CD14-positive monocyte (primary cell): ENCODE measurements at regions not wholly inside any gene's neighbourhood (a gene's known extent, or its start where the extent isn't known, plus 50 kb on each side); places are given as distances from the start of the nearest gene placed in this dataset.

Experiments used
- DNase-seq, 3 donors: peaks; one replicate each; pipeline ENCODE4 v3.0.0-alpha.2; 2011 to 2022
- H2AFZ ChIP-seq: 2 replicates; pipeline ENCODE4 v1.6.0; 2012; ENCODE audit warnings: mild to moderate bottlenecking, low read depth, low read length, inconsistent platforms; ENCODE audit not compliant: insufficient read depth, poor library complexity, severe bottlenecking
- H3K27ac ChIP-seq, 2 donors: 1 replicate in 1 of 2; 2 replicates in 1 of 2; pipeline ENCODE4 v1.5.1; 2012 to 2013; ENCODE audit warnings: low read length in 2 of 2, control low read depth in 1 of 2, inconsistent platforms in 1 of 2, low read depth in 1 of 2, mild to moderate bottlenecking in 1 of 2
- H3K27me3 ChIP-seq, 2 donors: one replicate each; pipeline versions ENCODE4 v1.6.0 to v1.6.1; 2011 to 2013; ENCODE audit warnings: low read length in 2 of 2; ENCODE audit not compliant: control insufficient read depth in 2 of 2, insufficient read depth in 2 of 2
- H3K36me3 ChIP-seq, 2 donors: replicated peaks in 1 of 2; 1 replicate in 1 of 2; 2 replicates in 1 of 2; pipeline versions ENCODE4 v1.5.1 to v1.6.1; 2012 to 2013; ENCODE audit warnings: low read length in 2 of 2, control low read depth in 1 of 2, inconsistent platforms in 1 of 2, mild to moderate bottlenecking in 1 of 2; ENCODE audit not compliant: insufficient read depth in 2 of 2, control insufficient read depth in 1 of 2
- H3K4me1 ChIP-seq, 2 donors: 1 replicate in 1 of 2; 2 replicates in 1 of 2; pipeline versions ENCODE4 v1.5.1 to v1.6.1; 2012 to 2013; ENCODE audit warnings: low read length in 2 of 2, control low read depth in 1 of 2, inconsistent platforms in 1 of 2, mild to moderate bottlenecking in 1 of 2, moderate library complexity in 1 of 2; ENCODE audit not compliant: insufficient read depth in 2 of 2, control insufficient read depth in 1 of 2
- H3K4me2 ChIP-seq: replicated peaks from 2 replicates; pipeline ENCODE3; 2012; ENCODE audit warnings: low read length, moderate library complexity, mild to moderate bottlenecking; ENCODE audit not compliant: poor library complexity, severe bottlenecking; ENCODE audit errors: extremely low read depth
- H3K4me3 ChIP-seq, 3 experiments: fragments of 200-600 bp in 1 of 3; sonication (generic) in 1 of 3; replicated peaks in 1 of 3; 1 replicate in 2 of 3; 2 replicates in 1 of 3; pipeline ENCODE4 v1.5.1; 2011 to 2013; ENCODE audit warnings: low read length in 3 of 3, mild to moderate bottlenecking in 3 of 3, control low read depth in 2 of 3, low read depth in 2 of 3, inconsistent platforms in 1 of 3, moderate library complexity in 1 of 3
- H3K79me2 ChIP-seq: 2 replicates; pipeline ENCODE4 v1.6.0; 2012; ENCODE audit warnings: mild to moderate bottlenecking, control low read depth, inconsistent platforms, low read length, moderate library complexity; ENCODE audit not compliant: insufficient read depth
- H3K9ac ChIP-seq: 2 replicates; pipeline ENCODE4 v1.6.0; 2017; ENCODE audit warnings: low read length, mild to moderate bottlenecking; ENCODE audit not compliant: insufficient read depth, poor library complexity, severe bottlenecking
- H3K9me3 ChIP-seq, 2 donors: replicated peaks in 1 of 2; 1 replicate in 1 of 2; 2 replicates in 1 of 2; pipeline versions ENCODE4 v1.5.1 to v1.6.1; 2012 to 2013; ENCODE audit warnings: low read length in 2 of 2, control low read depth in 1 of 2; ENCODE audit not compliant: control insufficient read depth in 1 of 2, insufficient read depth in 1 of 2
- H4K20me1 ChIP-seq: 2 replicates; pipeline ENCODE4 v1.6.0; 2012; ENCODE audit warnings: mild to moderate bottlenecking, low read length, control low read depth, moderate library complexity; ENCODE audit not compliant: insufficient read depth
- H3K27ac Mint-ChIP-seq, 7 donors: one replicate each; pipeline ENCODE4 v1.8.0; 2020; ENCODE audit warnings: mild to moderate bottlenecking in 7 of 7, mixed read lengths in 7 of 7, moderate library complexity in 6 of 7, inconsistent platforms in 2 of 7
- H3K27me3 Mint-ChIP-seq, 3 donors: one replicate each; pipeline ENCODE4 v1.8.0; 2021 to 2022; ENCODE audit warnings: low read depth in 3 of 3, mild to moderate bottlenecking in 3 of 3, mixed read lengths in 3 of 3, moderate library complexity in 3 of 3, inconsistent platforms in 1 of 3
- H3K36me3 Mint-ChIP-seq, 2 donors: one replicate each; pipeline ENCODE4 v1.8.0; 2020; ENCODE audit warnings: mixed read lengths in 2 of 2, inconsistent platforms in 1 of 2, mild to moderate bottlenecking in 1 of 2
- H3K4me1 Mint-ChIP-seq: one replicate; pipeline ENCODE4 v1.8.0; 2020; ENCODE audit warnings: mild to moderate bottlenecking, mixed read lengths
- H3K4me3 Mint-ChIP-seq, 2 donors: one replicate each; pipeline ENCODE4 v1.8.0; 2020; ENCODE audit warnings: mild to moderate bottlenecking in 2 of 2, mixed read lengths in 2 of 2, moderate library complexity in 1 of 2
- H3K9me3 Mint-ChIP-seq, 7 donors: one replicate each; pipeline ENCODE4 v1.8.0; 2020 to 2022; ENCODE audit warnings: mixed read lengths in 7 of 7, mild to moderate bottlenecking in 6 of 7, moderate library complexity in 6 of 7, inconsistent platforms in 2 of 7
- WGBS: methylation state at CpG from one replicate; pipeline ENCODE4 v1.1.5; 2013; ENCODE audit warnings: missing lambda C conversion rate; ENCODE audit not compliant: insufficient coverage; 5-methylcytosine and 5-hydroxymethylcytosine counted together
- intact Hi-C, 2 donors: fragments of 100-400 bp; cut with micrococcal nuclease; formaldehyde crosslinking; loops; one replicate each; pipeline versions ENCODE4 v1.15.0 to v1.15.1; 2023
- TF ChIP-seq, protein P1 (sequence below): fragments of 200-600 bp; IDR thresholded peaks from one replicate; pipeline ENCODE4 v1.8.0; 2022; ENCODE audit warnings: antibody characterized with exemption, mild to moderate bottlenecking

DNA sequence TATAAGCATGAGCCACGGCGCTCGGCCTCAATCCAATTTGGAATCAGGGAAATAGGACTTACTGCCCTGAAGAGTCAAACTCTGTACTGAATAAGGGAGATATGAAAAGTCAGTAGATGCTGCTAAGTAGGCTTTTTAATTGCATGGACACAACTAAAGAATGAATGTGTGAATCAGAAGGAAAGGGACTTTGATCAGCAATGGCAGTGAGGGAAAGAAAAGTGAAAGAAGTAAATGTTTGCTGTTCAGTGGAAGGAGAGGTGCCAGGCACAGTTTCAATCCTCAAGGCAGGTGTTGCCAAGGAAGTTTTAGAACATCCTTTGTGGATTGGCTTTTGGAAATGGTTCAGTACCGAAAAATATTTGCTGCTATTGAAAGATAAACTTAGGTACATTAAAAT lies 62.2 kb upstream of the GCM1 start:
- H3K4me3 Mint-ChIP-seq = no peak overlapping the region
- H3K27ac Mint-ChIP-seq = no peak overlapping the region
- no peak overlapping the region for H3K27ac ChIP-seq
- 91% methylated on average over 4 of the region's 4 CpGs for WGBS
- H3K9me3 ChIP-seq = peaks cover 0 to 7% of the 10 kb centered on the region in 2 donors
- intact Hi-C loops = no loop called here
- H2AFZ ChIP-seq = no peak overlapping the region
- H3K27me3 ChIP-seq = no peaks in the 10 kb centered on the region
- TF ChIP-seq, protein P1, sequence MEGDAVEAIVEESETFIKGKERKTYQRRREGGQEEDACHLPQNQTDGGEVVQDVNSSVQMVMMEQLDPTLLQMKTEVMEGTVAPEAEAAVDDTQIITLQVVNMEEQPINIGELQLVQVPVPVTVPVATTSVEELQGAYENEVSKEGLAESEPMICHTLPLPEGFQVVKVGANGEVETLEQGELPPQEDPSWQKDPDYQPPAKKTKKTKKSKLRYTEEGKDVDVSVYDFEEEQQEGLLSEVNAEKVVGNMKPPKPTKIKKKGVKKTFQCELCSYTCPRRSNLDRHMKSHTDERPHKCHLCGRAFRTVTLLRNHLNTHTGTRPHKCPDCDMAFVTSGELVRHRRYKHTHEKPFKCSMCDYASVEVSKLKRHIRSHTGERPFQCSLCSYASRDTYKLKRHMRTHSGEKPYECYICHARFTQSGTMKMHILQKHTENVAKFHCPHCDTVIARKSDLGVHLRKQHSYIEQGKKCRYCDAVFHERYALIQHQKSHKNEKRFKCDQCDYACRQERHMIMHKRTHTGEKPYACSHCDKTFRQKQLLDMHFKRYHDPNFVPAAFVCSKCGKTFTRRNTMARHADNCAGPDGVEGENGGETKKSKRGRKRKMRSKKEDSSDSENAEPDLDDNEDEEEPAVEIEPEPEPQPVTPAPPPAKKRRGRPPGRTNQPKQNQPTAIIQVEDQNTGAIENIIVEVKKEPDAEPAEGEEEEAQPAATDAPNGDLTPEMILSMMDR = no peak
- peaks cover 2 to 10% (median 7%) of the 10 kb centered on the region in 7 donors for H3K9me3 Mint-ChIP-seq
- peaks cover 12% of the 10 kb centered on the region for H3K4me1 Mint-ChIP-seq
- H3K4me2 ChIP-seq = no peak overlapping the region
- no peak for DNase-seq
- no peak overlapping the region for H3K4me3 ChIP-seq
- H3K4me1 ChIP-seq = no peaks in the 10 kb centered on the region
- H3K36me3 Mint-ChIP-seq = peaks cover 0 to 2% of the 10 kb centered on the region in 2 donors
- peaks cover 0 to 3% (median 2%) of the 10 kb centered on the region in 3 donors for H3K27me3 Mint-ChIP-seq
- no peaks in the 10 kb centered on the region for H4K20me1 ChIP-seq
- H3K36me3 ChIP-seq = no peaks in the 10 kb centered on the region
- no peak overlapping the region for H3K9ac ChIP-seq
- H3K79me2 ChIP-seq = no peaks in the 10 kb centered on the region

DNA sequence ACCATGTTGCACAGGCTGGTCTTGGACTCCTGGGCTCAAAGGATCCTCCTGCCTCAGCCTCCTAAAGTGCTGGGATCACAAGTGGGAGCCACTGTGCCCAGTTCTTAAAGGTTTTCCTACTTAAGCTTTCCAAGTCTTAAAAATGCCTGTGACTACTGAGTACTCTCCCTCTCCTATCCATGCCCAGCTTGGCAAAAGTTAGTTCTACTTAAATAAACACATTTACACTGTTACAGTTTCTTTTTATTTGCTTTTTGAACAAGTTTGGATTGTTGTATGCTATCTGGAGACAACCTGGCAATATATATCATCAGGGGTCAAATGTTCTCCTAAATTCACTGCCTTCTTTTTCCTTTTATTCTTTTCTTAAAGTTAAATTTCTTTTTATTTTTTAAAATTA lies 61.0 kb upstream of the GCM1 start:
- Mint-ChIP-seq H3K4me3 (no peak overlapping the region), H3K36me3 (peaks cover 0 to 2% of the 10 kb centered on the region in 2 donors), H3K4me1 (peaks cover 10% of the 10 kb centered on the region), H3K27me3 (peaks cover 0 to 3% (median 2%) of the 10 kb centered on the region in 3 donors), H3K27ac (no peak overlapping the region), H3K9me3 (peaks cover 2 to 10% (median 7%) of the 10 kb centered on the region in 7 donors)
- Histone ChIP-seq H3K27me3 (no peaks in the 10 kb centered on the region), H3K9me3 (peaks cover 0 to 7% of the 10 kb centered on the region in 2 donors), H4K20me1 (no peaks in the 10 kb centered on the region), H3K9ac (no peak overlapping the region), H3K36me3 (no peaks in the 10 kb centered on the region), H3K4me3 (no peak overlapping the region), H3K4me2 (no peak overlapping the region), H3K79me2 (no peaks in the 10 kb centered on the region), H2AFZ (no peak overlapping the region), H3K4me1 (no peaks in the 10 kb centered on the region), H3K27ac (no peak overlapping the region)
- TF ChIP-seq, protein P1 = no peak
- intact Hi-C loops = no loop called here
- DNase-seq = no peak
